ENCODE measurements at regions not wholly inside any gene's neighbourhood (a gene's known extent, or its start where the extent isn't known, plus 50 kb on each side); places are given as distances from the start of the nearest gene placed in this dataset.

DNA sequence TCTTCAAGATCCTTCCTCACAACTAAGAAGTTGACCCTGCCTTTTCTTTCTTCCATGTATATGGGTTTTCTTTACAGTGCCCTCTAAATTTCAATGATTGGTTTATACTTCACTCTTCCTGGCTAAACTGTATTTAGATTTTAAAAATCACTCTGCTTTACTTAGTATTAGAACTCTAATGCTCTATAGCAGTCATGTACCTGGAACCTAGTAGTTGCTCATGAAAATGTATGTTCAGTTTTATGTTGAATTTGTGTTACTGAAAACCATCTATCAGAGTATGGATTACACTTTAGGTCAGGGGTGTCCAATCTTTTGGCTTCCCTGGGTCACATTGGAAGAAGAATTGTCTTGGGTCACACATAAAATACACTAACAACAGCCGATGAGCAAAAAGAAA, 1024.3 kb downstream of the NR2F1-AS1 start:
- ATAC-seq = no peak

DNA sequence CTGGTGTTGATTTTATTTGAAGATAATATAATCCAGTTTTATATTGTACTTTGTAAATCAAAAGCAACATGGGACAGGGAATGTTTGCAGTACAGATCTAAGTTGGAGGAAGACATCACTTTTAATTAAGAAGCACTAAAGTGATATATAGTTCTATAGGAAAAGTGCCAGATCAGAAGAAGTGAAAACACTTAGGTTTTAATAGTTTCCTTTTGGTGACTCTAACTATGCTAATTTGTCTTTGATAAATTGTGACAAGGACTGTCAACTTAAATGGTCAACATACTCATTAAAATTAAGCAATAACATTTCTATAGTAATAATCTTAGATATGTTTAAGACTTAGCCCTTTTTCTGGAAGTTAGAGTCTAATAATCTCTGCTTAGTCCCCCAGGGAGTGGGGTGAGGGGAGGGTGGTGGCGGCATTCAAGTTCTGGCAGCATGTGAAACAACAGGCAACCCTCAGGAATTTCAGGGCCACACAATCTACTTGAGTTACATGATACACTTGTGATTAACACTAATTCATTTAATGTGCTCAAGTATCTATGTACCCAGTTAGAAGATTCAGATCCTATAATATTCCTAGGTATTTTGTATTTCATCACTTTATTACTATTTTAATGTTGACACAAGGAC, 1026.5 kb downstream of the NR2F1-AS1 start:
- WGBS, 4 donors = 65 to 78% (median 76%) methylated on average over 1 of the region's 1 CpG
- ATAC-seq (no peak), DNase-seq (no peak)
- intact Hi-C loops (cut with DNase I) = no loop called here
- no peaks in the 10 kb centered on the region for H3K27me3 ChIP-seq
- no peaks in the 10 kb centered on the region for H3K9me3 ChIP-seq
- TF ChIP-seq, protein P1, sequence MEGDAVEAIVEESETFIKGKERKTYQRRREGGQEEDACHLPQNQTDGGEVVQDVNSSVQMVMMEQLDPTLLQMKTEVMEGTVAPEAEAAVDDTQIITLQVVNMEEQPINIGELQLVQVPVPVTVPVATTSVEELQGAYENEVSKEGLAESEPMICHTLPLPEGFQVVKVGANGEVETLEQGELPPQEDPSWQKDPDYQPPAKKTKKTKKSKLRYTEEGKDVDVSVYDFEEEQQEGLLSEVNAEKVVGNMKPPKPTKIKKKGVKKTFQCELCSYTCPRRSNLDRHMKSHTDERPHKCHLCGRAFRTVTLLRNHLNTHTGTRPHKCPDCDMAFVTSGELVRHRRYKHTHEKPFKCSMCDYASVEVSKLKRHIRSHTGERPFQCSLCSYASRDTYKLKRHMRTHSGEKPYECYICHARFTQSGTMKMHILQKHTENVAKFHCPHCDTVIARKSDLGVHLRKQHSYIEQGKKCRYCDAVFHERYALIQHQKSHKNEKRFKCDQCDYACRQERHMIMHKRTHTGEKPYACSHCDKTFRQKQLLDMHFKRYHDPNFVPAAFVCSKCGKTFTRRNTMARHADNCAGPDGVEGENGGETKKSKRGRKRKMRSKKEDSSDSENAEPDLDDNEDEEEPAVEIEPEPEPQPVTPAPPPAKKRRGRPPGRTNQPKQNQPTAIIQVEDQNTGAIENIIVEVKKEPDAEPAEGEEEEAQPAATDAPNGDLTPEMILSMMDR (IDR thresholded peaks at IDR 0.05) = no peak
- no peak for TF ChIP-seq POLR2A (IDR thresholded peaks at IDR 0.05)
- H3K4me1 ChIP-seq = no peaks in the 10 kb centered on the region
- H3K36me3 ChIP-seq = no peaks in the 10 kb centered on the region
- no peak overlapping the region for H3K4me3 ChIP-seq
- H3K27ac ChIP-seq = no peak overlapping the region

More for the DNA sequence above, 1024.3 kb downstream of the NR2F1-AS1 start:
- WGBS, 4 donors = 93 to 100% (median 97%) methylated on average over 1 of the region's 1 CpG
- Histone ChIP-seq H3K4me3 (no peak overlapping the region), H3K36me3 (no peaks in the 10 kb centered on the region), H3K27me3 (no peaks in the 10 kb centered on the region), H3K9me3 (no peaks in the 10 kb centered on the region), H3K4me1 (no peaks in the 10 kb centered on the region), H3K27ac (no peak overlapping the region)
- intact Hi-C loops (cut with DNase I) = no loop called here
- no peak for DNase-seq
- TF ChIP-seq POLR2A (IDR thresholded peaks at IDR 0.05) = no peak
- TF ChIP-seq, protein P1 (IDR thresholded peaks at IDR 0.05) = no peak

DNA sequence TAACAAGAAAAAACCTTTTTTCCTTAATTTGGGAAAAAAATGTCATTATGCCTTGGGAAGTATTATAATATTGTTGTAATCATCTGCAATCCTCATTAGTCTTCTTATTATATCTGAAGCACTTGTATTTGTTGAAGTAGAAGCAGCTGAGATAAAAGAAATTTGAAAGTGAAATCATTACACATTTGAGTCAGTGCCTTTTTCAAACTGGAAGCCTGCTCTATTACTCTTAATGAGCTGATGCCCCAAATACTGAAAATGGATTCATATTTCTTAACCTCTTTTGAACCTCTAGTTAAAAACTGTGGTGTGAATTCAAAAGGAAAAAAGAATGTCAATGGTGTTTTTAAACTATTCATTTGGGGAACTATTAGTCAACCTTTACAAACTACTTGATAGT, 1027.7 kb downstream of the NR2F1-AS1 start:
- intact Hi-C loops (cut with DNase I) = no loop called here
- TF ChIP-seq, protein P1 (IDR thresholded peaks at IDR 0.05) = no peak
- no peak for TF ChIP-seq POLR2A (IDR thresholded peaks at IDR 0.05)
- ATAC-seq (no peak), DNase-seq (no peak)
- Histone ChIP-seq H3K27ac (no peak overlapping the region), H3K9me3 (no peaks in the 10 kb centered on the region), H3K4me1 (no peaks in the 10 kb centered on the region), H3K27me3 (no peaks in the 10 kb centered on the region), H3K36me3 (no peaks in the 10 kb centered on the region), H3K4me3 (no peak overlapping the region)

DNA sequence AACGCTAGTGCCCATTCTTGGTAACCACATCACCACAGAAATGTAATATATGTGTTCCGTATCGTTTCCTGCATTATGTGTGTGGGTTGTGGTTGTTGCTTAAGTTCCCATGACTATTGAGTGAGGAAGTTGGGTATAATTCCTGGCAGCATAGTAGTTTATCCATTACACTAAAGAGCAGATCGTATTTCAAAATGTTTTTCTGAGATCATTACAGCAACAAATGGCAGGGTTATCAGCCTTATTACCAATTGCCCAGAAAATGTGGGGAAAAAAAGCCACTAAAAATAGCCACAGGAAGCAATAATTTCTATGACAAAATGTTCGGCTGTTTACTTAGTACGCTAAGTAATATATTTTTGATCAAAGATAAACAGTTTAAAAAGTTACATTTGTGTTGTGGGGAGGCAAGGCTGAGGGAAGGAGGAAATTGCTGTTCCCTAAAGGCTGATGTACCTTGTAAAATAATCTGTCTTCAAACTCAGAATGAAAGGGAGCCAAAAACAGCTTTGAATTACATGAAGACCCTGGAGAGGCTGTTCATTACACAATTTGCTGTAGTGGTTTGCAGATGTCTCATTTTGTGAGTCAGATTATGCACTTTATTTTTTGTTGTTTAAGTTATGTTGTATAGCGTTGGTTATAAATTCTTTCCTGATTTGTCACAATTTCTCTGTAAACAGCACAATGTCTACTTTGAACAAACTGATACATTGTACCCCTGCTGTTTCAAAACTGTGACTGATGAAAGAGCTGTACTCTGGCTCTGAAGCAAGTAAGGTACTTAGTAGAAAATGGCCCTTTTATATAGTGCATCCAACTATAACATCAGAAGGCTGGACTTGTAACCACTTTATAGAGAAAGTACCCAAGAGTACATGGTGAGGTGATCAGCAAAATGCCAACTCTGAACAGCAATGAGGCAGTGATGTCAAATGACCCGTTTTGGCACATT, 1028.5 kb downstream of the NR2F1-AS1 start:
- Histone ChIP-seq H3K4me3 (no peak overlapping the region), H3K4me1 (no peaks in the 10 kb centered on the region), H3K27ac (no peak overlapping the region), H3K9me3 (no peaks in the 10 kb centered on the region), H3K36me3 (no peaks in the 10 kb centered on the region), H3K27me3 (no peaks in the 10 kb centered on the region)
- TF ChIP-seq, protein P1 (IDR thresholded peaks at IDR 0.05) = no peak
- TF ChIP-seq POLR2A (IDR thresholded peaks at IDR 0.05) = no peak
- DNase-seq (no peak), ATAC-seq (no peak)
- intact Hi-C loops (cut with DNase I) = no loop called here
- 49 to 59% (median 53%) methylated on average over 8 of the region's 8 CpGs for WGBS, 4 donors

Measured in heart left ventricle (tissue), 16 donors.